Breast epithelium (tissue), 4 donors: ENCODE measurements at regions not wholly inside any gene's neighbourhood (a gene's known extent, or its start where the extent isn't known, plus 50 kb on each side); places are given as distances from the start of the nearest gene placed in this dataset.

Experiments used
- DNase-seq, 2 donors: peaks; one replicate each; pipeline ENCODE4 v3.0.0-alpha.2; 2019; ENCODE audit warnings: low spot score in 2 of 2
- H3K27ac ChIP-seq, 2 donors: fragments of 200-600 bp; sonication (generic) in 1 of 2; one replicate each; pipeline ENCODE4 v1.5.1; 2016 to 2019; ENCODE audit warnings: mild to moderate bottlenecking in 1 of 2
- H3K27me3 ChIP-seq, 2 donors: fragments of 200-600 bp; sonication (generic) in 1 of 2; one replicate each; pipeline versions ENCODE4 v1.5.1 to v1.6.0; 2017 to 2019; ENCODE audit warnings: control low read depth in 1 of 2, mild to moderate bottlenecking in 1 of 2
- H3K36me3 ChIP-seq: fragments of 200-600 bp; one replicate; pipeline ENCODE4 v1.5.1; 2019
- H3K4me1 ChIP-seq, 2 donors: fragments of 200-600 bp; sonication (generic); one replicate each; pipeline ENCODE4 v1.5.1; 2016 to 2019; ENCODE audit warnings: control low read depth in 1 of 2
- H3K4me3 ChIP-seq, 3 donors: fragments of 200-600 bp; sonication (generic); 1 replicate in 2 of 3; 2 replicates in 1 of 3; pipeline ENCODE4 v1.5.1; 2016 to 2019; ENCODE audit warnings: mild to moderate bottlenecking in 3 of 3, moderate library complexity in 2 of 3
- H3K9me3 ChIP-seq, 2 donors: fragments of 200-600 bp; sonication (generic) in 1 of 2; one replicate each; pipeline ENCODE4 v1.5.1; 2016 to 2019; ENCODE audit warnings: control low read depth in 1 of 2
- CTCF ChIP-seq, 3 donors: fragments of 450-650 bp; IDR thresholded peaks; one replicate each; pipeline ENCODE4 v1.5.1; 2016 to 2017; ENCODE audit warnings: antibody characterized with exemption in 3 of 3, mild to moderate bottlenecking in 3 of 3, moderate library complexity in 3 of 3
- POLR2A ChIP-seq: fragments of 450-650 bp; IDR thresholded peaks from one replicate; pipeline ENCODE4 v1.6.1; 2016; ENCODE audit warnings: antibody characterized with exemption, mild to moderate bottlenecking, moderate library complexity
- POLR2AphosphoS5 ChIP-seq, 3 donors: sonication (generic); formaldehyde crosslinking; IDR thresholded peaks; one replicate each; pipeline ENCODE4 v1.6.1; 2017; ENCODE audit warnings: antibody characterized with exemption in 3 of 3
- intact Hi-C: fragments of 100-400 bp; cut with DNase I; formaldehyde crosslinking; loops from one replicate; pipeline ENCODE4 v1.15.1; 2023; ENCODE audit warnings: low total_unique reads

GRCh38 chr4:148770377-148770776 lies 328.2 kb upstream of the NR3C2 start:
- intact Hi-C loops: no loop called here
- no peak for DNase-seq
- TF ChIP-seq POLR2AphosphoS5 (IDR thresholded peaks at IDR 0.05) (no peak), POLR2A (no peak), CTCF (IDR thresholded peaks at IDR 0.05) (no peak)

DNA sequence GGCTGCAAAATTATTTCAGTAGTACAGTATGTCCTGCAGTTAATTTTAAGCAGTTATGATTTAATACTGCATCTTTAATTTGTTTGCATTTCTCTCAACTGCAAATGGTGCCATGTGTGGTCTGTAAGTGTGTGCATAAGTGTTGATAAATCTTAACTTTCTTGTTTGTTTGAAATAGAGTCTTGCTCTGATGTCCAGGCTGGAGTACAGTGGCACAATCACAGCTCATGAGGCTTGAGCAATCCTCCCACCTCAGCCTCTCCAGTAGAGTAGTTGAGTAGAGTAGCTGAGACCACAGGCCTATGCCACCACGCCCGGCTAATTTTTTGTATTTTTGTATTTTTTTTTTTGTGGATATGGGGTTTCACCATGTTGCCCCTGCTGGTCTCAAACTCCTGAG lies 322.5 kb upstream of the NR3C2 start:
- peaks cover 0 to 16% of the 10 kb centered on the region in 2 donors for H3K9me3 ChIP-seq
- H3K27ac ChIP-seq: no peak overlapping the region
- TF ChIP-seq CTCF (IDR thresholded peaks at IDR 0.05) (no peak), POLR2AphosphoS5 (IDR thresholded peaks at IDR 0.05) (no peak), POLR2A (no peak)
- H3K36me3 ChIP-seq: no peaks in the 10 kb centered on the region
- H3K27me3 ChIP-seq: no peaks in the 10 kb centered on the region
- H3K4me3 ChIP-seq: no peak overlapping the region
- H3K4me1 ChIP-seq: no peaks in the 10 kb centered on the region
- intact Hi-C loops: no loop called here
- no peak for DNase-seq

More at GRCh38 chr4:148770377-148770776, 328.2 kb upstream of the NR3C2 start:
- Histone ChIP-seq H3K27me3 (no peaks in the 10 kb centered on the region), H3K27ac (no peak overlapping the region), H3K4me3 (no peak overlapping the region), H3K4me1 (no peaks in the 10 kb centered on the region), H3K36me3 (no peaks in the 10 kb centered on the region), H3K9me3 (no peaks in the 10 kb centered on the region)

DNA sequence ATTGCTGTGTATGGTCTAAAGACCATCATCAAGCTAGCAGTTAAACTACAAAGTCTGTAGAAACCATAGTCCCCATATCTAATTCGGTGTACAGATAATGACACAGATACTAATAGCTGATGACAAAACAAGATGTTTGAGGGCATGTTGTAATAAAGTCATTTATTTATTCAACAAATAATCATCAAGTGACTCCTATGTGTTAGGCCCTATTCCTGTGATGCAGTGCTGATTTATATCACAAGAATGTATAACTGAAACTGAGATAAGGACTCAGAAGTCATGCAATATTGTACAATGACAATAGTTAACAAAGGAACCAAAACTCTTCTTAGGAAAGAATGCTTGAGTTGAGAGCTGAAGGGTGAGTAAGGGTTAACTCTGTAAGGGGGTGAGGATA lies 315.0 kb upstream of the NR3C2 start:
- Histone ChIP-seq H3K4me3 (no peak overlapping the region), H3K4me1 (no peaks in the 10 kb centered on the region), H3K27me3 (no peaks in the 10 kb centered on the region), H3K9me3 (peaks cover 0 to 17% of the 10 kb centered on the region in 2 donors), H3K36me3 (no peaks in the 10 kb centered on the region), H3K27ac (no peak overlapping the region)
- intact Hi-C loops: no loop called here
- DNase-seq: no peak
- TF ChIP-seq POLR2AphosphoS5 (IDR thresholded peaks at IDR 0.05) (no peak), POLR2A (no peak), CTCF (IDR thresholded peaks at IDR 0.05) (no peak)

DNA sequence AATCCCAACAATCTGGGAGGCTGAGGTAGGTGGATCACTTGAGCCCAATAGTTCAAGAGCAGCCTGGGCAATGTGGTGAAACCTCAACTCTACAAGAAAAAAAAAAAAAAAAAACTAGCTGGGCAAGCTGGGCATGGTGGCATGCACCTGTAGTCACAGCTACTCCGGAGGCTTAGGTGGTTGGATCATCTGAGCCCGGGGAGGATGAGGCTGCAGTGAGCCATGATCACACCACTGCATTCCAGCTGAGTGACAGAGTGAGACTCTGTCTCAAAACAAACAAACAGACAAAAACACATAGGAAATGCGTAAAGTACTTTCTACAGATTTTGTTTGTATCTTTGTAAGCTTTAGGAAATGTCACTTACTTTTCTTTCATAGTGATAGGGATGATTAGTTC lies 307.2 kb upstream of the NR3C2 start:
- Histone ChIP-seq H3K4me3 (no peak overlapping the region), H3K36me3 (no peaks in the 10 kb centered on the region), H3K27me3 (no peaks in the 10 kb centered on the region), H3K4me1 (no peaks in the 10 kb centered on the region), H3K9me3 (no peaks in the 10 kb centered on the region), H3K27ac (no peak overlapping the region)
- DNase-seq: no peak
- intact Hi-C loops: no loop called here
- TF ChIP-seq POLR2AphosphoS5 (IDR thresholded peaks at IDR 0.05) (no peak), POLR2A (no peak)

DNA sequence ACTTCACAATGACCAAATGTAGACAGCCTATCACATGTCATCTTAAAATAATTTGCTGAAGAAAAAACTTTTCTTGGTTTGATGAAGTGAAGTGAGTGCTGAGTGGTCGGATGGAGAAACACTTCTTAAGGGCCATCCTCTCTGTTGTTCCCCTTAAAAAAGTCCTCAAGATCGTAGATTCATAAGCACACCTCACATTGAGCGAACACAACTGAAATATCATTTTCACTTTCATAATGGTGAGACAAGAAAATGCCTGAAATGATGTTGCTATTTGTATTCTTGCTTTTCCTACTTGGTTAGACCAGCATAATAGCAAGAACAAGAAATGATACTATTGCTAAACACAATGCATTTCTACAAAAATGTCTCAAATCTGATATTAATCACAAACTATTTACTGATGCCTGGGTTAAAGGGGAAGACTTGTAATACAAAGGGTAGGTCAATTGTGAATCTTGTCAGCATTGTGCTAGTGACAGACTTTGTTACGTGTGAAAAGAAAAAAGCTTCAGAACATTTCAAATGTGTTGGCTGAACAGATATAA lies 305.6 kb upstream of the NR3C2 start:
- TF ChIP-seq POLR2A (no peak), CTCF (IDR thresholded peaks at IDR 0.05) (no peak), POLR2AphosphoS5 (IDR thresholded peaks at IDR 0.05) (no peak)
- no peaks in the 10 kb centered on the region for H3K36me3 ChIP-seq
- intact Hi-C loops: no loop called here
- DNase-seq: no peak
- H3K27me3 ChIP-seq: no peaks in the 10 kb centered on the region
- H3K9me3 ChIP-seq: no peaks in the 10 kb centered on the region
- H3K4me3 ChIP-seq: no peak overlapping the region
- H3K27ac ChIP-seq: no peak overlapping the region
- H3K4me1 ChIP-seq: no peaks in the 10 kb centered on the region

- Histone ChIP-seq H3K36me3 (no peaks in the 10 kb centered on the region), H3K27ac (no peak overlapping the region), H3K27me3 (no peaks in the 10 kb centered on the region), H3K9me3 (no peaks in the 10 kb centered on the region), H3K4me1 (no peaks in the 10 kb centered on the region), H3K4me3 (no peak overlapping the region)
- TF ChIP-seq POLR2A (no peak), POLR2AphosphoS5 (IDR thresholded peaks at IDR 0.05) (no peak), CTCF (IDR thresholded peaks at IDR 0.05) (no peak)
- intact Hi-C loops: no loop called here
- no peak for DNase-seq
Observed at GRCh38 chr4:148740701-148741100, 298.5 kb upstream of the NR3C2 start.
